ENCODE measurements at regions not wholly inside any gene's neighbourhood (a gene's known extent, or its start where the extent isn't known, plus 50 kb on each side); places are given as distances from the start of the nearest gene placed in this dataset.

- TF ChIP-seq, protein P1, sequence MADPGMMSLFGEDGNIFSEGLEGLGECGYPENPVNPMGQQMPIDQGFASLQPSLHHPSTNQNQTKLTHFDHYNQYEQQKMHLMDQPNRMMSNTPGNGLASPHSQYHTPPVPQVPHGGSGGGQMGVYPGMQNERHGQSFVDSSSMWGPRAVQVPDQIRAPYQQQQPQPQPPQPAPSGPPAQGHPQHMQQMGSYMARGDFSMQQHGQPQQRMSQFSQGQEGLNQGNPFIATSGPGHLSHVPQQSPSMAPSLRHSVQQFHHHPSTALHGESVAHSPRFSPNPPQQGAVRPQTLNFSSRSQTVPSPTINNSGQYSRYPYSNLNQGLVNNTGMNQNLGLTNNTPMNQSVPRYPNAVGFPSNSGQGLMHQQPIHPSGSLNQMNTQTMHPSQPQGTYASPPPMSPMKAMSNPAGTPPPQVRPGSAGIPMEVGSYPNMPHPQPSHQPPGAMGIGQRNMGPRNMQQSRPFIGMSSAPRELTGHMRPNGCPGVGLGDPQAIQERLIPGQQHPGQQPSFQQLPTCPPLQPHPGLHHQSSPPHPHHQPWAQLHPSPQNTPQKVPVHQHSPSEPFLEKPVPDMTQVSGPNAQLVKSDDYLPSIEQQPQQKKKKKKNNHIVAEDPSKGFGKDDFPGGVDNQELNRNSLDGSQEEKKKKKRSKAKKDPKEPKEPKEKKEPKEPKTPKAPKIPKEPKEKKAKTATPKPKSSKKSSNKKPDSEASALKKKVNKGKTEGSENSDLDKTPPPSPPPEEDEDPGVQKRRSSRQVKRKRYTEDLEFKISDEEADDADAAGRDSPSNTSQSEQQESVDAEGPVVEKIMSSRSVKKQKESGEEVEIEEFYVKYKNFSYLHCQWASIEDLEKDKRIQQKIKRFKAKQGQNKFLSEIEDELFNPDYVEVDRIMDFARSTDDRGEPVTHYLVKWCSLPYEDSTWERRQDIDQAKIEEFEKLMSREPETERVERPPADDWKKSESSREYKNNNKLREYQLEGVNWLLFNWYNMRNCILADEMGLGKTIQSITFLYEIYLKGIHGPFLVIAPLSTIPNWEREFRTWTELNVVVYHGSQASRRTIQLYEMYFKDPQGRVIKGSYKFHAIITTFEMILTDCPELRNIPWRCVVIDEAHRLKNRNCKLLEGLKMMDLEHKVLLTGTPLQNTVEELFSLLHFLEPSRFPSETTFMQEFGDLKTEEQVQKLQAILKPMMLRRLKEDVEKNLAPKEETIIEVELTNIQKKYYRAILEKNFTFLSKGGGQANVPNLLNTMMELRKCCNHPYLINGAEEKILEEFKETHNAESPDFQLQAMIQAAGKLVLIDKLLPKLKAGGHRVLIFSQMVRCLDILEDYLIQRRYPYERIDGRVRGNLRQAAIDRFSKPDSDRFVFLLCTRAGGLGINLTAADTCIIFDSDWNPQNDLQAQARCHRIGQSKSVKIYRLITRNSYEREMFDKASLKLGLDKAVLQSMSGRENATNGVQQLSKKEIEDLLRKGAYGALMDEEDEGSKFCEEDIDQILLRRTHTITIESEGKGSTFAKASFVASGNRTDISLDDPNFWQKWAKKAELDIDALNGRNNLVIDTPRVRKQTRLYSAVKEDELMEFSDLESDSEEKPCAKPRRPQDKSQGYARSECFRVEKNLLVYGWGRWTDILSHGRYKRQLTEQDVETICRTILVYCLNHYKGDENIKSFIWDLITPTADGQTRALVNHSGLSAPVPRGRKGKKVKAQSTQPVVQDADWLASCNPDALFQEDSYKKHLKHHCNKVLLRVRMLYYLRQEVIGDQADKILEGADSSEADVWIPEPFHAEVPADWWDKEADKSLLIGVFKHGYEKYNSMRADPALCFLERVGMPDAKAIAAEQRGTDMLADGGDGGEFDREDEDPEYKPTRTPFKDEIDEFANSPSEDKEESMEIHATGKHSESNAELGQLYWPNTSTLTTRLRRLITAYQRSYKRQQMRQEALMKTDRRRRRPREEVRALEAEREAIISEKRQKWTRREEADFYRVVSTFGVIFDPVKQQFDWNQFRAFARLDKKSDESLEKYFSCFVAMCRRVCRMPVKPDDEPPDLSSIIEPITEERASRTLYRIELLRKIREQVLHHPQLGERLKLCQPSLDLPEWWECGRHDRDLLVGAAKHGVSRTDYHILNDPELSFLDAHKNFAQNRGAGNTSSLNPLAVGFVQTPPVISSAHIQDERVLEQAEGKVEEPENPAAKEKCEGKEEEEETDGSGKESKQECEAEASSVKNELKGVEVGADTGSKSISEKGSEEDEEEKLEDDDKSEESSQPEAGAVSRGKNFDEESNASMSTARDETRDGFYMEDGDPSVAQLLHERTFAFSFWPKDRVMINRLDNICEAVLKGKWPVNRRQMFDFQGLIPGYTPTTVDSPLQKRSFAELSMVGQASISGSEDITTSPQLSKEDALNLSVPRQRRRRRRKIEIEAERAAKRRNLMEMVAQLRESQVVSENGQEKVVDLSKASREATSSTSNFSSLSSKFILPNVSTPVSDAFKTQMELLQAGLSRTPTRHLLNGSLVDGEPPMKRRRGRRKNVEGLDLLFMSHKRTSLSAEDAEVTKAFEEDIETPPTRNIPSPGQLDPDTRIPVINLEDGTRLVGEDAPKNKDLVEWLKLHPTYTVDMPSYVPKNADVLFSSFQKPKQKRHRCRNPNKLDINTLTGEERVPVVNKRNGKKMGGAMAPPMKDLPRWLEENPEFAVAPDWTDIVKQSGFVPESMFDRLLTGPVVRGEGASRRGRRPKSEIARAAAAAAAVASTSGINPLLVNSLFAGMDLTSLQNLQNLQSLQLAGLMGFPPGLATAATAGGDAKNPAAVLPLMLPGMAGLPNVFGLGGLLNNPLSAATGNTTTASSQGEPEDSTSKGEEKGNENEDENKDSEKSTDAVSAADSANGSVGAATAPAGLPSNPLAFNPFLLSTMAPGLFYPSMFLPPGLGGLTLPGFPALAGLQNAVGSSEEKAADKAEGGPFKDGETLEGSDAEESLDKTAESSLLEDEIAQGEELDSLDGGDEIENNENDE (IDR thresholded peaks at IDR 0.05; ENCODE audit: insufficient replicate concordance, low read length) = no peak
- TF ChIP-seq NANOG (IDR thresholded peaks at IDR 0.05; ENCODE audit: insufficient read depth, low read depth, low read length, poor library complexity, severe bottlenecking) (no peak), POU5F1 (IDR thresholded peaks at IDR 0.05; ENCODE audit: low read depth, low read length) (no peak), CREB1 (IDR thresholded peaks at IDR 0.05) (no peak), KDM4A (IDR thresholded peaks at IDR 0.05; ENCODE audit: low read depth, low read length, severe bottlenecking) (no peak), YY1 (IDR thresholded peaks at IDR 0.05; ENCODE audit: low read depth, low read length) (no peak), BCL11A (IDR thresholded peaks at IDR 0.05; ENCODE audit: low read depth in 2 of 2, low read length in 2 of 2) (no peak), POLR2AphosphoS5 (IDR thresholded peaks at IDR 0.05; ENCODE audit: low read depth, low read length) (no peak), EP300 (IDR thresholded peaks at IDR 0.05; ENCODE audit: borderline replicate concordance in 1 of 2, low read depth in 2 of 2, low read length in 2 of 2) (no peak), KDM1A (IDR thresholded peaks at IDR 0.05; ENCODE audit: borderline replicate concordance, low read length) (no peak), ATF2 (IDR thresholded peaks at IDR 0.05; ENCODE audit: low read length) (no peak)
These were observed 104.5 kb downstream of the SKIDA1 start (continued) for GRCh38 chr10:21421016-21421415.
